Naive thymus-derived CD4-positive, alpha-beta T cell (primary cell): ENCODE measurements at regions not wholly inside any gene's neighbourhood (a gene's known extent, or its start where the extent isn't known, plus 50 kb on each side); places are given as distances from the start of the nearest gene placed in this dataset.

Experiments
- ATAC-seq: fragments of 150-1000 bp; cut with Tn5 transposase; 2 replicates; pipeline ENCODE4 v1.10.0; 2021; ENCODE audit warnings: mild to moderate bottlenecking, moderate library complexity
- CTCF ChIA-PET: fragments of 350-600 bp; sonication (Branson Sonifier 250); formaldehyde crosslinking; loops from one replicate; lab custom pipeline; 2021; ENCODE audit warnings: antibody characterized with exemption; lab: Charles Lee
- POLR2A ChIA-PET: fragments of 350-600 bp; sonication (Branson Sonifier 250); formaldehyde crosslinking; loops from one replicate; lab custom pipeline; 2021; ENCODE audit warnings: antibody characterized with exemption, inconsistent platforms; lab: Charles Lee
- DNase-seq, 9 donors: peaks; one replicate each; pipeline versions ENCODE4 v3.0.0 to v3.0.0-alpha.2; 2020 to 2022; ENCODE audit warnings: mixed read lengths in 1 of 9
- H3K27ac ChIP-seq: one replicate; pipeline ENCODE4 v1.7.0; 2013; ENCODE audit warnings: mild to moderate bottlenecking, low read depth, low read length, moderate library complexity
- H3K27me3 ChIP-seq, 2 donors: one replicate each; pipeline ENCODE4 v1.7.0; 2013; ENCODE audit warnings: low read length in 2 of 2, mild to moderate bottlenecking in 2 of 2, moderate library complexity in 2 of 2; ENCODE audit not compliant: control insufficient read depth in 2 of 2, insufficient read depth in 2 of 2
- H3K36me3 ChIP-seq, 3 experiments: 1 replicate in 2 of 3; 2 replicates in 1 of 3; pipeline ENCODE4 v1.7.0; 2013; ENCODE audit warnings: low read length in 3 of 3, mild to moderate bottlenecking in 3 of 3, moderate library complexity in 1 of 3; ENCODE audit not compliant: insufficient read depth in 3 of 3, control insufficient read depth in 2 of 3
- H3K4me1 ChIP-seq, 2 donors: one replicate each; pipeline ENCODE4 v1.7.0; 2013; ENCODE audit warnings: low read length in 2 of 2, mild to moderate bottlenecking in 2 of 2, moderate library complexity in 1 of 2; ENCODE audit not compliant: control insufficient read depth in 2 of 2, insufficient read depth in 2 of 2
- H3K4me3 ChIP-seq: 2 replicates; pipeline ENCODE4 v1.7.0; 2013; ENCODE audit warnings: mild to moderate bottlenecking, low read length
- H3K9me3 ChIP-seq, 3 experiments: 1 replicate in 2 of 3; 2 replicates in 1 of 3; pipeline ENCODE4 v1.7.0; 2013; ENCODE audit warnings: low read length in 3 of 3; ENCODE audit not compliant: control insufficient read depth in 2 of 3
- H3K27ac Mint-ChIP-seq, 9 donors: one replicate each; pipeline ENCODE4 v1.8.0; 2020 to 2022; ENCODE audit warnings: mixed read lengths in 9 of 9, mild to moderate bottlenecking in 8 of 9, moderate library complexity in 5 of 9, inconsistent platforms in 2 of 9
- H3K27me3 Mint-ChIP-seq, 5 donors: one replicate each; pipeline ENCODE4 v1.8.0; 2021 to 2022; ENCODE audit warnings: mixed read lengths in 5 of 5, mild to moderate bottlenecking in 1 of 5
- H3K36me3 Mint-ChIP-seq, 5 donors: one replicate each; pipeline ENCODE4 v1.8.0; 2020 to 2022; ENCODE audit warnings: mixed read lengths in 5 of 5, mild to moderate bottlenecking in 3 of 5, inconsistent platforms in 1 of 5
- H3K4me1 Mint-ChIP-seq, 7 donors: one replicate each; pipeline ENCODE4 v1.8.0; 2020 to 2022; ENCODE audit warnings: mixed read lengths in 7 of 7, mild to moderate bottlenecking in 3 of 7, inconsistent platforms in 1 of 7
- H3K4me3 Mint-ChIP-seq, 10 donors: one replicate each; pipeline ENCODE4 v1.8.0; 2020 to 2022; ENCODE audit warnings: mild to moderate bottlenecking in 10 of 10, mixed read lengths in 10 of 10, moderate library complexity in 6 of 10, inconsistent platforms in 2 of 10
- H3K9me3 Mint-ChIP-seq, 11 donors: one replicate each; pipeline ENCODE4 v1.8.0; 2020 to 2022; ENCODE audit warnings: mixed read lengths in 11 of 11, mild to moderate bottlenecking in 4 of 11, inconsistent platforms in 1 of 11, moderate library complexity in 1 of 11
- intact Hi-C, 2 donors: fragments of 100-400 bp; cut with micrococcal nuclease; formaldehyde crosslinking; loops; one replicate each; pipeline ENCODE4 v1.15.1; 2023

DNA sequence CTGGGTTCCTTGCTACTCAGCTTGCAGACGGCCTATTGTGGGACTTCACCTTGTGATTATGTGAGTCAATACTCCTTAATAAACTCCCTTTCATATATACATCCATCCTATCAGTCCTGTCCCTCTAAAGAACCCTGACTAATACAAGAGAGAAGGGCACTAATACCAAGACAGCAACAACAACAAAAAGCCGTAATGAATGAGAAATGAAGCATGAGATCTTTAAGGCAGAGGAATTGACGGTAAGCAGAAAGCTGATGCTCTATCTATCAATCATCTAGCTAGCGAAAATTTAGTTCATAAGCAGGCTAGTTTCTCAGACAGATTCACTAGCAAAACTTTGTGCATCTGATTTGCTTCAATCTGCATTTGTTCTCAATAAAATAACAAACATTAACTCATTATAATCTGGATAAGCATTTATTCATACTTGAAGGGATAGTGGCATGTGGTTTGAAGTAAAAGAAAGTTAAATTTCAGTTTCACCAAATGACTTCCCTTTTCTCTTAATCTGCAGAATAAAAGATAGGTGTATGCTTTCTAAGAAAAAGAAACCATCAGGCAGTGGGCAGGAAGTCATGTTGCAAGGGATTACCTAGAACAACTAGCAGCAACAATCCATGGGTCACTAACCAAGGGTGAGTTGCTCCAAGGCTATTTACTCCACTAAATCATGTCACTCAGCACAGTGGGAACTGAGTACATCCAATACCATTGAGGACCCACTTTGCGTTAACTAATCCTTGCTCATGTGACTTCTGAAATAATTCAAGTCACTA, 376.5 kb downstream of the TMEM182 start:
- no peaks in the 10 kb centered on the region for H3K27me3 ChIP-seq
- H3K36me3 ChIP-seq = no peaks in the 10 kb centered on the region
- H3K4me3 ChIP-seq = no peak overlapping the region
- ATAC-seq = peak; percentile 55
- intact Hi-C loops = no loop called here
- no peaks in the 10 kb centered on the region for H3K9me3 ChIP-seq
- peaks cover 0 to 32% (median 0%) of the 10 kb centered on the region in 5 donors for H3K36me3 Mint-ChIP-seq
- no peak overlapping the region for H3K27ac ChIP-seq
- H3K27me3 Mint-ChIP-seq = peaks cover 0 to 8% (median 0%) of the 10 kb centered on the region in 5 donors
- H3K4me1 ChIP-seq = no peaks in the 10 kb centered on the region
- H3K27ac Mint-ChIP-seq = peak overlapping the region in 1 of 9 donors; percentile 80
- ChIA-PET CTCF (no interaction called here), POLR2A (no interaction called here)
- H3K4me3 Mint-ChIP-seq = peak overlapping the region in 1 of 10 donors; percentile 4
- peaks cover 0 to 23% (median 0%) of the 10 kb centered on the region in 7 donors for H3K4me1 Mint-ChIP-seq
- no peak for DNase-seq
- peaks cover 0 to 25% (median 13%) of the 10 kb centered on the region in 11 donors for H3K9me3 Mint-ChIP-seq

DNA sequence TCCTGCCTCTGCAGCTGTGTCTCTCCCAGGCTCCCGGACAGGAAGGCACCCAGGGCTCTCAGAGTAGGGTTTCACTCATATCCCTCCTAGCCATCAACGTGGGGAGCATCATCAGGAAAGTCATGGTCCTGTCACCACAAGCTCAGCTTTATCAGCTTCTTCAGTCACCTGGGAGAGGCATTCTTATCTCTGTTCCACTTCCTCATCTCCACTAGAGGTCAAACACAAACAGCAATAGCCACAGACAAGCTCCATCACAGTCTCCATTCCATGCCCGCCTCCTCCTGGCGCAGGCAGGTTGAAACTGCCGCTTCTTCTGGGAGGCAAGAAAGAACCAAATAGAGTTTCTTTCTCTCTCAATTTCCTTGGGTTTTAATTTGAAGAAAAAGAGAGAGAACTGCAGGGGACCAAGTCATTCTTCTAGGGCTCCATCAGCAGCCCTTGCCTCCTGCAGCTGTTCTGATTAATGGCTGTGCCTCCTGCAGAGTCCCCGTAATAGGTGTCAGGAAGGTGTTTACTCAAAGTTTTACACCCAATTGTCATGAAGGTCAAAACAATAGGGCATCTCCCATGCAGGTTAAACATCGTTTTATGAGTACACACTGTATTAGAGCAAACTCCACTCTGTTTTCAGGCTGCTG, 377.9 kb downstream of the TMEM182 start:
- no peak overlapping the region for H3K27ac ChIP-seq
- ChIA-PET POLR2A (no interaction called here), CTCF (no interaction called here)
- Mint-ChIP-seq H3K27me3 (peaks cover 0 to 8% (median 0%) of the 10 kb centered on the region in 5 donors), H3K4me3 (peak overlapping the region in 1 of 10 donors; percentile 16), H3K4me1 (peaks cover 0 to 23% (median 0%) of the 10 kb centered on the region in 7 donors), H3K27ac (peak overlapping the region in 1 of 9 donors; percentile 80), H3K9me3 (peaks cover 0 to 25% (median 13%) of the 10 kb centered on the region in 11 donors), H3K36me3 (peaks cover 0 to 32% (median 0%) of the 10 kb centered on the region in 5 donors)
- ATAC-seq (peak; percentile 65), DNase-seq (no peak)
- H3K4me3 ChIP-seq = no peak overlapping the region
- no peaks in the 10 kb centered on the region for H3K4me1 ChIP-seq
- no peaks in the 10 kb centered on the region for H3K9me3 ChIP-seq
- intact Hi-C loops = no loop called here
- H3K36me3 ChIP-seq = no peaks in the 10 kb centered on the region
- H3K27me3 ChIP-seq = no peaks in the 10 kb centered on the region

DNA sequence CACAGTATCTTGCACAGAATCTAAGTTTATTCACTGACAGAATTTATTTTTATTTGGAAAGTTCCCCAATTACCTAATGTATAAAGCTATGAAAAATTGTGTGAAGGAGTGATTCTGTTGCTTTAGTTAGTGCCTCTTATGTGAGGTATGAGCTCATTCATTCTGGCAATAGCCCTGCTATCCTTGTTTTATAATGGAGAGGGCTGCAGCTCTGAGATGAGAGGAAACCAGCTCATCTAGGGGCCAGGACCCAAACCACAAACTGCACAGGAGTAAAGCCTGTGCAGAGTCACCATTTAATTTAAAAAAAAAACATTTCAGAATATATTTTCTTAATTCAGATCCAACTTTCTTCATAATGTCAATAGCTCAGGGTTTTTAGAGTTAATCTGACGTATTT, 383.0 kb downstream of the TMEM182 start:
- H3K27me3 Mint-ChIP-seq = peaks cover 0 to 13% (median 0%) of the 10 kb centered on the region in 5 donors
- no peaks in the 10 kb centered on the region for H3K9me3 ChIP-seq
- no peaks in the 10 kb centered on the region for H3K4me1 ChIP-seq
- no peak overlapping the region for H3K4me3 Mint-ChIP-seq
- no peaks in the 10 kb centered on the region for H3K36me3 ChIP-seq
- no peak overlapping the region for H3K27ac Mint-ChIP-seq
- intact Hi-C loops = no loop called here
- H3K27me3 ChIP-seq = no peaks in the 10 kb centered on the region
- peaks cover 0 to 4% (median 0%) of the 10 kb centered on the region in 7 donors for H3K4me1 Mint-ChIP-seq
- POLR2A ChIA-PET = no interaction called here
- H3K27ac ChIP-seq = no peak overlapping the region
- H3K36me3 Mint-ChIP-seq = peaks cover 0 to 14% (median 0%) of the 10 kb centered on the region in 5 donors
- ATAC-seq (no peak), DNase-seq (no peak)
- CTCF ChIA-PET = no interaction called here
- no peak overlapping the region for H3K4me3 ChIP-seq
- H3K9me3 Mint-ChIP-seq = peaks cover 0 to 21% (median 10%) of the 10 kb centered on the region in 11 donors

DNA sequence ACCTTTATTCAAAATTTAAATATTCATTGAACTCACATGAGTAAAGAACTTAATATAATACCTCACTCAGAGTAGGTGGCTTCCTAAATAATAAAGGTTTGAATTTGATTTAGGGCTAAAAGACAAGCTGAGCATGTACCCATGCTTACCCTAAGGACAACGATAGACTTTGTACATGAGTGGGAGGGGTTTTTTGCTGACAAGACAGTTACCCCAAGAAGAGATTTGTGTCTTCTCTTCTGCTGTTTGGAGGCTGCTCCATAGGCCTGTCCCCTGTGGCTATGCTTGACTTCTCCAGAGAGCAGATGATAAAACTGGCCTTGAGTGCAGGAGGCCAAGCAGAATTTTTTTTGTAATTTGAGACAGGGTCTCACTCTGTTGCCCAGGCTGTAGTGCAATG, 383.9 kb downstream of the TMEM182 start:
- ATAC-seq = no peak
- Mint-ChIP-seq H3K4me1 (peaks cover 0 to 4% (median 0%) of the 10 kb centered on the region in 7 donors), H3K36me3 (peaks cover 0 to 11% (median 0%) of the 10 kb centered on the region in 5 donors), H3K4me3 (no peak overlapping the region), H3K9me3 (peaks cover 0 to 18% (median 8%) of the 10 kb centered on the region in 11 donors), H3K27me3 (peaks cover 0 to 13% (median 0%) of the 10 kb centered on the region in 5 donors), H3K27ac (no peak overlapping the region)
- DNase-seq = no peak
- H3K36me3 ChIP-seq = no peaks in the 10 kb centered on the region
- H3K4me1 ChIP-seq = no peaks in the 10 kb centered on the region
- no peaks in the 10 kb centered on the region for H3K9me3 ChIP-seq
- no peak overlapping the region for H3K4me3 ChIP-seq
- no peaks in the 10 kb centered on the region for H3K27me3 ChIP-seq
- ChIA-PET POLR2A (no interaction called here), CTCF (no interaction called here)
- no peak overlapping the region for H3K27ac ChIP-seq
- intact Hi-C loops = no loop called here

DNA sequence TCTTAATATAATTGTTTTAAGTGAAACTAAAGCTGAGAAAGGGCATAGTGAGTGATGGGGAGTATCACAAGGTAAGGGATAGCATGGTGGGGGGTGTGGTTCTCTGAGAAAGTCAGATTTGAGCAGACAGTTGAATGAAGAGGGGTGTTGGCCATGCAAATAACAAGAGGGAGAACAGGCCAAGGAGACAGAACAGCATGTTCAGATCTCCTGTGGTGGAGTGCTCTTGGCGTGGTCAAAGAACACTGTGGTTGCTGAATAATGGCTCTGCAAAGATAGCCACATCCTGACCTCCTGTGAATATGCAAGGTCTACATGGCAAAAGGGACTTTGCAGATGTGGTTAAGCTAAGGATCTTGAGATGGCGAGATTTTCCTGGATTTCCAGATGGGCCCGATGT, 389.2 kb downstream of the TMEM182 start:
- H3K9me3 Mint-ChIP-seq = peaks cover 0 to 12% (median 0%) of the 10 kb centered on the region in 11 donors
- peaks cover 0 to 12% (median 6%) of the 10 kb centered on the region in 5 donors for H3K27me3 Mint-ChIP-seq
- no peaks in the 10 kb centered on the region for H3K36me3 ChIP-seq
- H3K27me3 ChIP-seq = no peaks in the 10 kb centered on the region
- H3K27ac ChIP-seq = no peak overlapping the region
- POLR2A ChIA-PET = no interaction called here
- DNase-seq = no peak
- intact Hi-C loops = no loop called here
- no peaks in the 10 kb centered on the region for H3K4me1 ChIP-seq
- H3K4me3 Mint-ChIP-seq = no peak overlapping the region
- no peak overlapping the region for H3K27ac Mint-ChIP-seq
- peaks cover 0 to 4% (median 0%) of the 10 kb centered on the region in 7 donors for H3K4me1 Mint-ChIP-seq
- H3K9me3 ChIP-seq = no peaks in the 10 kb centered on the region
- H3K4me3 ChIP-seq = no peak overlapping the region
- ATAC-seq = peak; percentile 20
- CTCF ChIA-PET = no interaction called here
- no peaks in the 10 kb centered on the region for H3K36me3 Mint-ChIP-seq

DNA sequence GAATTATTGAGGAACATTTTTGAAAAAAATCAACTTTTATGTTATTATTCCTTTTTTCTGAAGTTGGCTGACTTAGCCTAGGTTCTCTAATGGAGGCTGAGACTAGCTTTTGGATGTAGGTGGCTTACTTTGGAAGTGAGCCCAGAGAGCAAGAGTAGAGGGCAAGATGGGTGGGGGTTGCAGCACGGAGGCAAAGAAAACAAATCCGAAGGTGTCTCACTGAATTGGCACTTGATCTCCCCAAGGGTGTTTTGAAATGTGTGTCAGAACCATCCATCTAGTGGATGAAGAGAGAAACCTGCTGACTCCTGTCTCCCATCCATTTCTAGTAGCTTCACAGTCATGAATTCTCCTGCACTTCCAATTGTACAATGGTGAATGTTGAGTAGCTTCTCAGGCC, 390.7 kb downstream of the TMEM182 start:
- peaks cover 0 to 13% (median 6%) of the 10 kb centered on the region in 5 donors for H3K27me3 Mint-ChIP-seq
- intact Hi-C loops = no loop called here
- Histone ChIP-seq H3K9me3 (no peaks in the 10 kb centered on the region), H3K4me3 (no peak overlapping the region), H3K27ac (no peak overlapping the region), H3K4me1 (no peaks in the 10 kb centered on the region), H3K36me3 (no peaks in the 10 kb centered on the region), H3K27me3 (no peaks in the 10 kb centered on the region)
- no peaks in the 10 kb centered on the region for H3K4me1 Mint-ChIP-seq
- H3K36me3 Mint-ChIP-seq = no peaks in the 10 kb centered on the region
- no peak overlapping the region for H3K27ac Mint-ChIP-seq
- H3K9me3 Mint-ChIP-seq = peaks cover 0 to 17% (median 2%) of the 10 kb centered on the region in 11 donors
- CTCF ChIA-PET = interaction anchor here (0.5 kb wide), 1 partner anchor 17 kb away, joined by 3 read pairs; no protein-coding TSS in a partner anchor
- POLR2A ChIA-PET = no interaction called here
- DNase-seq (no peak), ATAC-seq (no peak)
- H3K4me3 Mint-ChIP-seq = no peak overlapping the region
